ENCODE measurements at regions not wholly inside any gene's neighbourhood (a gene's known extent, or its start where the extent isn't known, plus 50 kb on each side); places are given as distances from the start of the nearest gene placed in this dataset.

- TF ChIP-seq CTCF (IDR thresholded peaks at IDR 0.05; ENCODE audit: insufficient read depth, low read depth, low read length) (no peak), EZH2 (IDR thresholded peaks at IDR 0.05; ENCODE audit: insufficient read depth, low read length) (no peak)
Measured at GRCh38 chr7:52691257-52691656, 344.2 kb upstream of the POM121L12 start.

Measured in astrocyte (in vitro differentiated cells and primary cell).